HG02798 (cell line): ENCODE measurements at regions not wholly inside any gene's neighbourhood (a gene's known extent, or its start where the extent isn't known, plus 50 kb on each side); places are given as distances from the start of the nearest gene placed in this dataset.
"Not testable (repeated sequence)": the region's sequence is repeated elsewhere in the genome, so short reads cannot be mapped to it uniquely, and the experiment has no call there.

Experiments used
- ATAC-seq: cut with Tn5 transposase; IDR thresholded peaks from one replicate; pipeline ENCODE4 v1.9.1; 2021; ENCODE audit warnings: mild to moderate bottlenecking; ENCODE audit not compliant: unreplicated experiment, poor library complexity

GRCh38 chr17:46460129-46460528 lies 52.1 kb upstream of the LRRC37A2 start:
- ATAC-seq = not testable (repeated sequence)

GRCh38 chr17:46455069-46455468 lies 57.2 kb upstream of the LRRC37A2 start:
- ATAC-seq = not testable (repeated sequence)

GRCh38 chr17:46454572-46454971 lies 57.7 kb upstream of the LRRC37A2 start:
- ATAC-seq = not testable (repeated sequence)

- ATAC-seq = not testable (repeated sequence)
Measured at GRCh38 chr17:46453077-46453476, 59.2 kb upstream of the LRRC37A2 start.

GRCh38 chr17:46445849-46446248 lies 66.4 kb upstream of the LRRC37A2 start:
- ATAC-seq = not testable (repeated sequence)

- ATAC-seq = not testable (repeated sequence)
Measured at GRCh38 chr17:46445411-46445810, 66.9 kb upstream of the LRRC37A2 start.

- not testable (repeated sequence) for ATAC-seq
Measured at GRCh38 chr17:46442153-46442552, 70.1 kb upstream of the LRRC37A2 start.

- ATAC-seq = not testable (repeated sequence)
Measured at GRCh38 chr17:46440665-46441064, 71.6 kb upstream of the LRRC37A2 start.

GRCh38 chr17:46434450-46435062 lies 73.0 kb upstream of the ARL17B start:
- peak; percentile 58 for ATAC-seq

GRCh38 chr17:46430300-46430699 lies 68.7 kb upstream of the ARL17B start:
- not testable (repeated sequence) for ATAC-seq

GRCh38 chr17:46429675-46430074 lies 68.1 kb upstream of the ARL17B start:
- not testable (repeated sequence) for ATAC-seq

GRCh38 chr17:46424187-46424884 lies 62.8 kb upstream of the ARL17B start:
- not testable (repeated sequence) for ATAC-seq

GRCh38 chr17:46417907-46418306 lies 56.3 kb upstream of the ARL17B start:
- not testable (repeated sequence) for ATAC-seq

GRCh38 chr17:46417261-46417660 lies 55.7 kb upstream of the ARL17B start:
- ATAC-seq = not testable (repeated sequence)

GRCh38 chr17:46414559-46414958 lies 53.0 kb upstream of the ARL17B start:
- not testable (repeated sequence) for ATAC-seq

- not testable (repeated sequence) for ATAC-seq
Measured at GRCh38 chr17:46412156-46412555, 50.6 kb upstream of the ARL17B start.

- peak; percentile 64 for ATAC-seq
Measured at GRCh38 chr17:46411172-46411852, 49.7 kb upstream of the ARL17B start.
